ENCODE measurements at regions not wholly inside any gene's neighbourhood (a gene's known extent, or its start where the extent isn't known, plus 50 kb on each side); places are given as distances from the start of the nearest gene placed in this dataset.

DNA sequence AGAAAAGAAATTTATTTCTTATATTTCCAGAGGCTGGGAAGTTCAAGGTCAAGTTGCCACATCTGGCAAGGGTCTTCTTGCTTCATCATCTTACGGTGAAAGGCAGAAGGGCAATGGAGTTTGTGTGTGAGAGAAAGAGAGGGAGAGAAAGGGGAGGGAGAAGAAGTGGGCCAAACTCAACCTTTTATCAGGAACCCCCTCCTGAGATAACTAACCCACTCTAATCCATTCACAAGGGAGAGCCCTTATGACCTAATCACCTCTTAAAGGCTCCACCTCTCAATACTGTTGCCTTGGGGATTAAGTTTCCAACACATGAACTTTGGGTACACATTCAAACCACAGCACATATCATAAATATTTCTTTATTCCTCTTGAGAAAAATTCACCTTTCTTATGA, 203.3 kb upstream of the FAM241A start:
- DNase-seq (ENCODE audit: low read depth in 1 of 2, low spot score in 1 of 2): no peak
- Histone ChIP-seq H3K4me2 (no peak overlapping the region), H3K4me1 (no peaks in the 10 kb centered on the region), H3K4me3 (no peak overlapping the region), H3K9me3 (no peaks in the 10 kb centered on the region), H3K27ac (no peak overlapping the region)
- FAIRE-seq: no peak
- ChIA-PET POLR2A (no interaction called here), CTCF (no interaction called here)
- TF ChIP-seq HDAC2 (IDR thresholded peaks at IDR 0.05) (no peak), HOXB13 (CRISPR knock-in tag; IDR thresholded peaks at IDR 0.05; ENCODE audit: low read depth) (no peak), TFCP2L1 (CRISPR knock-in tag; IDR thresholded peaks at IDR 0.05) (no peak)
- ATAC-seq: no peak
- WGBS (ENCODE audit: missing lambda C conversion rate): 93% methylated on average over 1 of the region's 1 CpG

GRCh38 chr4:111943796-111944203, 201.5 kb upstream of the FAM241A start:
- ChIA-PET POLR2A (no interaction called here), CTCF (interaction anchor here (0.7 to 3.7 kb wide), 8 partner anchors 13 to 302 kb away, joined by 3 to 20 read pairs (median 4); no protein-coding TSS in a partner anchor)
- ATAC-seq: peak; percentile 92 to 95
- Histone ChIP-seq H3K4me3 (no peak overlapping the region), H3K4me1 (no peaks in the 10 kb centered on the region), H3K4me2 (no peak overlapping the region), H3K27ac (no peak overlapping the region), H3K9me3 (no peaks in the 10 kb centered on the region)
- TF ChIP-seq NFE2L2 (conservative IDR thresholded peaks at IDR 0.05; ENCODE audit: low read length): no peak
- no peak for TF ChIP-seq FOSL2 (IDR thresholded peaks at IDR 0.05)
- TF ChIP-seq FOSL2 (CRISPR knock-in tag; IDR thresholded peaks at IDR 0.05): no peak
- no peak for TF ChIP-seq MYC (IDR thresholded peaks at IDR 0.05; ENCODE audit: borderline replicate concordance, low read length)
- TF ChIP-seq SMC3 (IDR thresholded peaks at IDR 0.05): peak; percentile 75
- TF ChIP-seq, protein P1, sequence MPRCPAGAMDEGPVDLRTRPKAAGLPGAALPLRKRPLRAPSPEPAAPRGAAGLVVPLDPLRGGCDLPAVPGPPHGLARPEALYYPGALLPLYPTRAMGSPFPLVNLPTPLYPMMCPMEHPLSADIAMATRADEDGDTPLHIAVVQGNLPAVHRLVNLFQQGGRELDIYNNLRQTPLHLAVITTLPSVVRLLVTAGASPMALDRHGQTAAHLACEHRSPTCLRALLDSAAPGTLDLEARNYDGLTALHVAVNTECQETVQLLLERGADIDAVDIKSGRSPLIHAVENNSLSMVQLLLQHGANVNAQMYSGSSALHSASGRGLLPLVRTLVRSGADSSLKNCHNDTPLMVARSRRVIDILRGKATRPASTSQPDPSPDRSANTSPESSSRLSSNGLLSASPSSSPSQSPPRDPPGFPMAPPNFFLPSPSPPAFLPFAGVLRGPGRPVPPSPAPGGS (IDR thresholded peaks at IDR 0.05): no peak
- TF ChIP-seq, protein P2, sequence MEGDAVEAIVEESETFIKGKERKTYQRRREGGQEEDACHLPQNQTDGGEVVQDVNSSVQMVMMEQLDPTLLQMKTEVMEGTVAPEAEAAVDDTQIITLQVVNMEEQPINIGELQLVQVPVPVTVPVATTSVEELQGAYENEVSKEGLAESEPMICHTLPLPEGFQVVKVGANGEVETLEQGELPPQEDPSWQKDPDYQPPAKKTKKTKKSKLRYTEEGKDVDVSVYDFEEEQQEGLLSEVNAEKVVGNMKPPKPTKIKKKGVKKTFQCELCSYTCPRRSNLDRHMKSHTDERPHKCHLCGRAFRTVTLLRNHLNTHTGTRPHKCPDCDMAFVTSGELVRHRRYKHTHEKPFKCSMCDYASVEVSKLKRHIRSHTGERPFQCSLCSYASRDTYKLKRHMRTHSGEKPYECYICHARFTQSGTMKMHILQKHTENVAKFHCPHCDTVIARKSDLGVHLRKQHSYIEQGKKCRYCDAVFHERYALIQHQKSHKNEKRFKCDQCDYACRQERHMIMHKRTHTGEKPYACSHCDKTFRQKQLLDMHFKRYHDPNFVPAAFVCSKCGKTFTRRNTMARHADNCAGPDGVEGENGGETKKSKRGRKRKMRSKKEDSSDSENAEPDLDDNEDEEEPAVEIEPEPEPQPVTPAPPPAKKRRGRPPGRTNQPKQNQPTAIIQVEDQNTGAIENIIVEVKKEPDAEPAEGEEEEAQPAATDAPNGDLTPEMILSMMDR (IDR thresholded peaks at IDR 0.05): peak; percentile 51
- TF ChIP-seq HEYL (CRISPR knock-in tag; IDR thresholded peaks at IDR 0.05): no peak
- TF ChIP-seq CEBPB (IDR thresholded peaks at IDR 0.05): no peak
- TF ChIP-seq POLR2AphosphoS2 (conservative IDR thresholded peaks at IDR 0.05; ENCODE audit: low read length): no peak
- TF ChIP-seq MAFK (IDR thresholded peaks at IDR 0.05; ENCODE audit: partially characterized antibody): no peak
- peak; percentile 73 to 79 for TF ChIP-seq RAD21 (conservative IDR thresholded peaks at IDR 0.05 in 1 of 2, IDR thresholded peaks at IDR 0.05 in 1 of 2)
- no peak for TF ChIP-seq ESRRA (IDR thresholded peaks at IDR 0.05; ENCODE audit: borderline replicate concordance, low read length)
- DNase-seq (ENCODE audit: low read depth in 1 of 2, low spot score in 1 of 2): peak; percentile 23 to 65
- no peak for FAIRE-seq
- WGBS (ENCODE audit: missing lambda C conversion rate): 32% methylated on average over 7 of the region's 7 CpGs

- WGBS (ENCODE audit: missing lambda C conversion rate): 22% methylated on average over 1 of the region's 1 CpG
- no peaks in the 10 kb centered on the region for H3K4me1 ChIP-seq
- DNase-seq (ENCODE audit: low read depth in 1 of 2, low spot score in 1 of 2) (no peak), ATAC-seq (no peak), FAIRE-seq (no peak)
- POLR2A ChIA-PET: no interaction called here
- CTCF ChIA-PET: interaction anchor here (1.1 to 3.7 kb wide), 3 partner anchors 9 to 90 kb away, joined by 3 to 20 read pairs (median 6); no protein-coding TSS in a partner anchor
- H3K4me3 ChIP-seq: no peak overlapping the region
- TF ChIP-seq TFCP2L1 (CRISPR knock-in tag; IDR thresholded peaks at IDR 0.05) (no peak), ATOH8 (CRISPR knock-in tag; IDR thresholded peaks at IDR 0.05; ENCODE audit: low read depth) (no peak)
- TF ChIP-seq, protein P3, sequence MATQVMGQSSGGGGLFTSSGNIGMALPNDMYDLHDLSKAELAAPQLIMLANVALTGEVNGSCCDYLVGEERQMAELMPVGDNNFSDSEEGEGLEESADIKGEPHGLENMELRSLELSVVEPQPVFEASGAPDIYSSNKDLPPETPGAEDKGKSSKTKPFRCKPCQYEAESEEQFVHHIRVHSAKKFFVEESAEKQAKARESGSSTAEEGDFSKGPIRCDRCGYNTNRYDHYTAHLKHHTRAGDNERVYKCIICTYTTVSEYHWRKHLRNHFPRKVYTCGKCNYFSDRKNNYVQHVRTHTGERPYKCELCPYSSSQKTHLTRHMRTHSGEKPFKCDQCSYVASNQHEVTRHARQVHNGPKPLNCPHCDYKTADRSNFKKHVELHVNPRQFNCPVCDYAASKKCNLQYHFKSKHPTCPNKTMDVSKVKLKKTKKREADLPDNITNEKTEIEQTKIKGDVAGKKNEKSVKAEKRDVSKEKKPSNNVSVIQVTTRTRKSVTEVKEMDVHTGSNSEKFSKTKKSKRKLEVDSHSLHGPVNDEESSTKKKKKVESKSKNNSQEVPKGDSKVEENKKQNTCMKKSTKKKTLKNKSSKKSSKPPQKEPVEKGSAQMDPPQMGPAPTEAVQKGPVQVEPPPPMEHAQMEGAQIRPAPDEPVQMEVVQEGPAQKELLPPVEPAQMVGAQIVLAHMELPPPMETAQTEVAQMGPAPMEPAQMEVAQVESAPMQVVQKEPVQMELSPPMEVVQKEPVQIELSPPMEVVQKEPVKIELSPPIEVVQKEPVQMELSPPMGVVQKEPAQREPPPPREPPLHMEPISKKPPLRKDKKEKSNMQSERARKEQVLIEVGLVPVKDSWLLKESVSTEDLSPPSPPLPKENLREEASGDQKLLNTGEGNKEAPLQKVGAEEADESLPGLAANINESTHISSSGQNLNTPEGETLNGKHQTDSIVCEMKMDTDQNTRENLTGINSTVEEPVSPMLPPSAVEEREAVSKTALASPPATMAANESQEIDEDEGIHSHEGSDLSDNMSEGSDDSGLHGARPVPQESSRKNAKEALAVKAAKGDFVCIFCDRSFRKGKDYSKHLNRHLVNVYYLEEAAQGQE (IDR thresholded peaks at IDR 0.05): peak; percentile 72
- no peak overlapping the region for H3K27ac ChIP-seq
- H3K9me3 ChIP-seq: no peaks in the 10 kb centered on the region
- no peak overlapping the region for H3K4me2 ChIP-seq
Observed at GRCh38 chr4:111945014-111945413, 200.2 kb upstream of the FAM241A start.
